Neural progenitor cell (in vitro differentiated cells): ENCODE measurements at regions not wholly inside any gene's neighbourhood (a gene's known extent, or its start where the extent isn't known, plus 50 kb on each side); places are given as distances from the start of the nearest gene placed in this dataset.
A peak's percentile ranks its signal among the peaks of the same experiment; 100 is the strongest.

Source experiments
- DNase-seq: peaks from one replicate; pipeline ENCODE4 v3.0.0-alpha.2; 2016; ENCODE audit warnings: low spot score
- H2AFZ ChIP-seq: fragments of 200-600 bp; sonication (generic); replicated peaks from 2 replicates; pipeline ENCODE4 v1.6.1; 2016; ENCODE audit warnings: antibody characterized with exemption
- H3F3A ChIP-seq: fragments of 200-600 bp; sonication (generic); 2 replicates; pipeline ENCODE4 v1.6.1; 2016; ENCODE audit warnings: antibody characterized with exemption, low read depth
- H3K27ac ChIP-seq: fragments of 200-600 bp; sonication (generic); 2 replicates; pipeline ENCODE4 v1.5.1; 2016; ENCODE audit warnings: mild to moderate bottlenecking
- H3K27me3 ChIP-seq: fragments of 200-600 bp; sonication (generic); 2 replicates; pipeline ENCODE4 v1.6.1; 2016; ENCODE audit warnings: mild to moderate bottlenecking, moderate library complexity
- H3K36me3 ChIP-seq: fragments of 200-600 bp; sonication (generic); 2 replicates; pipeline ENCODE4 v1.5.1; 2016
- H3K4me1 ChIP-seq: fragments of 200-600 bp; sonication (generic); 2 replicates; pipeline ENCODE4 v1.6.1; 2016; ENCODE audit warnings: mixed run types
- H3K4me2 ChIP-seq: fragments of 200-600 bp; sonication (generic); 2 replicates; pipeline ENCODE4 v1.6.1; 2016
- H3K4me3 ChIP-seq: fragments of 200-600 bp; sonication (generic); 2 replicates; pipeline ENCODE4 v1.5.1; 2016
- H3K79me2 ChIP-seq: fragments of 200-600 bp; sonication (generic); 2 replicates; pipeline ENCODE4 v1.6.1; 2016; ENCODE audit warnings: low read depth
- H3K9ac ChIP-seq: fragments of 200-600 bp; sonication (generic); 2 replicates; pipeline ENCODE4 v1.6.1; 2016
- H3K9me3 ChIP-seq: fragments of 200-600 bp; sonication (generic); 2 replicates; pipeline ENCODE4 v1.5.1; 2016; ENCODE audit warnings: low read depth
- H4K20me1 ChIP-seq: fragments of 200-600 bp; sonication (generic); 2 replicates; pipeline ENCODE4 v1.6.1; 2016; ENCODE audit warnings: low read depth
- H3K27ac Mint-ChIP-seq: 3 replicates; pipeline ENCODE4 v1.8.0; 2021; ENCODE audit warnings: mixed read lengths
- H3K27me3 Mint-ChIP-seq: 2 replicates; pipeline ENCODE4 v1.8.0; 2022; ENCODE audit warnings: low read depth, mild to moderate bottlenecking, inconsistent platforms, moderate library complexity, mixed read lengths; ENCODE audit not compliant: insufficient read depth
- H3K36me3 Mint-ChIP-seq: 3 replicates; pipeline ENCODE4 v1.8.0; 2021; ENCODE audit warnings: mixed read lengths
- H3K4me1 Mint-ChIP-seq: 3 replicates; pipeline ENCODE4 v1.8.0; 2021; ENCODE audit warnings: mixed read lengths
- H3K4me3 Mint-ChIP-seq: 3 replicates; pipeline ENCODE4 v1.8.0; 2021; ENCODE audit warnings: mild to moderate bottlenecking, moderate library complexity, mixed read lengths
- H3K9me3 Mint-ChIP-seq: 3 replicates; pipeline ENCODE4 v1.8.0; 2020; ENCODE audit warnings: mixed read lengths
- EZH2 ChIP-seq: fragments of 200-600 bp; sonication (generic); IDR thresholded peaks from 2 replicates; pipeline ENCODE4 v1.6.1; 2017; ENCODE audit warnings: antibody characterized with exemption, mild to moderate bottlenecking, moderate library complexity
- EZH2phosphoT487 ChIP-seq: fragments of 200-600 bp; sonication (generic); IDR thresholded peaks from 2 replicates; pipeline ENCODE4 v1.6.1; 2017; ENCODE audit warnings: antibody characterized with exemption
- TF ChIP-seq, protein P1 (sequence below): fragments of 200-600 bp; sonication (generic); IDR thresholded peaks from 2 replicates; pipeline ENCODE4 v1.5.1; 2017; ENCODE audit warnings: antibody characterized with exemption, mild to moderate bottlenecking

DNA sequence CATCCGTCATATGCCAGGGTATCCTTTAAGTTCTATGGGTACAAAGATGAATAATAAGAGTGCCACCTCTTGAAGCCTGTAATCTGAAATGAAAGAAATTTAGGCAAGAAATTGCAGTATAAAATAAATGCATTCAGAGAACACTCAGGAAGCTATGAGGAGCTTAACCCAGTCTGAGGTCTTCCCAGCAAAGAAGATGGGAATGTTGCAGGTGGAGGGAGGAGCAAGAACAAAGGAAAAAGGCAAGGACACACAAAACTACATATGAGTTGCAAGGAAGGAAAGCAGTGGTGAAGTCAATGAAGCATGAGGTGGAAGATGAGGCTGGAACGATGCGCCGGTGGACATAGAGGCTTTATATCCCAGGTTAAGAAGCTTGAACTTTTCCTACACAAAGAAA is 67.0 kb upstream of the DST start:
- peaks cover 7% of the 10 kb centered on the region for H3K36me3 Mint-ChIP-seq
- Histone ChIP-seq H3K4me1 (peaks cover 27% of the 10 kb centered on the region), H3K9me3 (no peaks in the 10 kb centered on the region), H3K4me3 (peak overlapping the region; percentile 15), H3F3A (peaks cover 23% of the 10 kb centered on the region), H3K4me2 (peak overlapping the region; percentile 64), H3K9ac (no peak overlapping the region), H3K27me3 (no peaks in the 10 kb centered on the region), H4K20me1 (peaks cover 44% of the 10 kb centered on the region), H3K36me3 (no peaks in the 10 kb centered on the region), H3K27ac (peak overlapping the region; percentile 34), H3K79me2 (peaks cover 96% of the 10 kb centered on the region), H2AFZ (no peak overlapping the region)
- H3K4me3 Mint-ChIP-seq: no peak overlapping the region
- no peaks in the 10 kb centered on the region for H3K27me3 Mint-ChIP-seq
- no peaks in the 10 kb centered on the region for H3K9me3 Mint-ChIP-seq
- H3K27ac Mint-ChIP-seq: no peak overlapping the region
- TF ChIP-seq EZH2phosphoT487 (no peak), EZH2 (no peak)
- TF ChIP-seq, protein P1, sequence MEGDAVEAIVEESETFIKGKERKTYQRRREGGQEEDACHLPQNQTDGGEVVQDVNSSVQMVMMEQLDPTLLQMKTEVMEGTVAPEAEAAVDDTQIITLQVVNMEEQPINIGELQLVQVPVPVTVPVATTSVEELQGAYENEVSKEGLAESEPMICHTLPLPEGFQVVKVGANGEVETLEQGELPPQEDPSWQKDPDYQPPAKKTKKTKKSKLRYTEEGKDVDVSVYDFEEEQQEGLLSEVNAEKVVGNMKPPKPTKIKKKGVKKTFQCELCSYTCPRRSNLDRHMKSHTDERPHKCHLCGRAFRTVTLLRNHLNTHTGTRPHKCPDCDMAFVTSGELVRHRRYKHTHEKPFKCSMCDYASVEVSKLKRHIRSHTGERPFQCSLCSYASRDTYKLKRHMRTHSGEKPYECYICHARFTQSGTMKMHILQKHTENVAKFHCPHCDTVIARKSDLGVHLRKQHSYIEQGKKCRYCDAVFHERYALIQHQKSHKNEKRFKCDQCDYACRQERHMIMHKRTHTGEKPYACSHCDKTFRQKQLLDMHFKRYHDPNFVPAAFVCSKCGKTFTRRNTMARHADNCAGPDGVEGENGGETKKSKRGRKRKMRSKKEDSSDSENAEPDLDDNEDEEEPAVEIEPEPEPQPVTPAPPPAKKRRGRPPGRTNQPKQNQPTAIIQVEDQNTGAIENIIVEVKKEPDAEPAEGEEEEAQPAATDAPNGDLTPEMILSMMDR: no peak
- peak; percentile 33 for DNase-seq
- peaks cover 36% of the 10 kb centered on the region for H3K4me1 Mint-ChIP-seq

- H3K4me2 ChIP-seq: peak overlapping the region; percentile 64
- no peaks in the 10 kb centered on the region for H3K9me3 Mint-ChIP-seq
- peak; percentile 62 for DNase-seq
Measured at GRCh38 chr6:56708810-56709597, 66.3 kb upstream of the DST start.

DNA sequence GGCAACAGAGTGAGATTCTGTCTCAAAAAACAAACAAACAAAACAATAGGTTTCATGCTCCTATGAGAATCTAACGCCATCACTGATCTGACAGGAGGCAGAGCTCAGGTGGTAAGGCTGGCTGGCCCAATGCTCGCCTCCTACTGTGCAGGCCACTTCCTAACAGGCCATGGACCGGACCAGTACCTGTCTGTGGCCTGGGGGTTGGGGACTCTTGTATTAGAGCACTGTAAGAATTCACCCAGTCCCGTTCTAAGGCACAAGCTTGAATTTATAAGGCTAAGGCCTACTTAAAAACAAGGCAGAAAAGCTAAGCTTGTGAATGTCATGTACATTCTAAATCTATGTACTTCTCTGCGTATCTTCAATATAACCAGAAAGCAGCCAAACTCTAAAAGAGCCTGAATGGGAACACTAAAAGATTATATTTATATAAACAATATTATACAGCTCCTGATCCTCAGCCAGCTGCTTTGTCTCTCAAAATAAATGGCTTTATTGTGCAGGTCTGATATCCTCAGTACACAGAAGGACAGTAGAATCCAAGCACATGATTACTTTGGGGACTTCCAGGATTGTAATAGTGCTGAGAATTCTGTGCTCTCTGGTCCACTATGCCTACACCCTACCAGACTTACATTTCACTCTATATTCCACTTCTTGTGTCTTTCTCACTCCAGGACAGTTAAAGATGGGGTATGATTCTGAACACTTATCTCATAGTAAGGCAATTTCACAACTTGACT is 64.5 kb upstream of the DST start:
- Histone ChIP-seq H3K36me3 (peaks cover 4% of the 10 kb centered on the region), H3K4me2 (no peak overlapping the region), H3K9ac (no peak overlapping the region), H3K9me3 (no peaks in the 10 kb centered on the region), H2AFZ (no peak overlapping the region), H3K27me3 (no peaks in the 10 kb centered on the region), H3K79me2 (peaks cover 96% of the 10 kb centered on the region), H3K27ac (no peak overlapping the region), H3K4me3 (no peak overlapping the region), H4K20me1 (peaks cover 24% of the 10 kb centered on the region), H3K4me1 (peaks cover 21% of the 10 kb centered on the region), H3F3A (peaks cover 21% of the 10 kb centered on the region)
- Mint-ChIP-seq H3K9me3 (no peaks in the 10 kb centered on the region), H3K27ac (no peak overlapping the region), H3K4me1 (peaks cover 16% of the 10 kb centered on the region), H3K36me3 (peaks cover 15% of the 10 kb centered on the region), H3K4me3 (no peak overlapping the region), H3K27me3 (peaks cover 2% of the 10 kb centered on the region)
- DNase-seq: no peak
- no peak for TF ChIP-seq EZH2phosphoT487
- TF ChIP-seq EZH2: no peak
- TF ChIP-seq, protein P1: no peak

More at GRCh38 chr6:56708810-56709597, 66.3 kb upstream of the DST start:
- H2AFZ ChIP-seq: no peak overlapping the region
- Mint-ChIP-seq H3K4me1 (peaks cover 30% of the 10 kb centered on the region), H3K36me3 (peaks cover 7% of the 10 kb centered on the region), H3K4me3 (no peak overlapping the region), H3K27me3 (no peaks in the 10 kb centered on the region), H3K27ac (no peak overlapping the region)
- TF ChIP-seq EZH2phosphoT487: no peak
- TF ChIP-seq, protein P1: peak; percentile 73
- no peak for TF ChIP-seq EZH2
- no peaks in the 10 kb centered on the region for H3K9me3 ChIP-seq
- peaks cover 38% of the 10 kb centered on the region for H4K20me1 ChIP-seq
- peaks cover 96% of the 10 kb centered on the region for H3K79me2 ChIP-seq
- H3K27ac ChIP-seq: peak overlapping the region; percentile 34
- H3K4me1 ChIP-seq: peaks cover 21% of the 10 kb centered on the region
- peaks cover 21% of the 10 kb centered on the region for H3F3A ChIP-seq
- no peaks in the 10 kb centered on the region for H3K36me3 ChIP-seq
- no peaks in the 10 kb centered on the region for H3K27me3 ChIP-seq
- H3K4me3 ChIP-seq: no peak overlapping the region
- H3K9ac ChIP-seq: no peak overlapping the region
